ENCODE measurements at regions not wholly inside any gene's neighbourhood (a gene's known extent, or its start where the extent isn't known, plus 50 kb on each side); places are given as distances from the start of the nearest gene placed in this dataset.

GRCh38 chr5:165185716-165186115, 1680.3 kb downstream of the MAT2B start:
- no peak for DNase-seq (ENCODE audit: extremely low read depth, insufficient read length)
- H3K4me3 ChIP-seq (replicated peaks; ENCODE audit: low read depth, low read length): no peak overlapping the region
- no peak for TF ChIP-seq CTCF (IDR thresholded peaks at IDR 0.05; ENCODE audit: insufficient read depth, low read length, poor library complexity, severe bottlenecking)
- H3K36me3 ChIP-seq (ENCODE audit: control insufficient read depth, insufficient read depth, low read length): no peaks in the 10 kb centered on the region
- H3K27me3 ChIP-seq (replicated peaks; ENCODE audit: control insufficient read depth, insufficient read depth, low read length): no peaks in the 10 kb centered on the region

- no peak for DNase-seq (ENCODE audit: extremely low read depth, insufficient read length)
Measured at GRCh38 chr5:165187815-165188214, 1682.4 kb downstream of the MAT2B start.

GRCh38 chr5:165188556-165189175, 1683.2 kb downstream of the MAT2B start:
- Histone ChIP-seq H3K4me3 (replicated peaks; ENCODE audit: low read depth, low read length) (no peak overlapping the region), H3K27me3 (replicated peaks; ENCODE audit: control insufficient read depth, insufficient read depth, low read length) (no peaks in the 10 kb centered on the region), H3K36me3 (ENCODE audit: control insufficient read depth, insufficient read depth, low read length) (no peaks in the 10 kb centered on the region)
- no peak for DNase-seq (ENCODE audit: extremely low read depth, insufficient read length)
- no peak for TF ChIP-seq CTCF (IDR thresholded peaks at IDR 0.05; ENCODE audit: insufficient read depth, low read length, poor library complexity, severe bottlenecking)

More at GRCh38 chr5:165187815-165188214, 1682.4 kb downstream of the MAT2B start:
- TF ChIP-seq CTCF (IDR thresholded peaks at IDR 0.05; ENCODE audit: insufficient read depth, low read length, poor library complexity, severe bottlenecking): no peak
- no peaks in the 10 kb centered on the region for H3K27me3 ChIP-seq (replicated peaks; ENCODE audit: control insufficient read depth, insufficient read depth, low read length)
- H3K4me3 ChIP-seq (replicated peaks; ENCODE audit: low read depth, low read length): no peak overlapping the region
- no peaks in the 10 kb centered on the region for H3K36me3 ChIP-seq (ENCODE audit: control insufficient read depth, insufficient read depth, low read length)

- H3K27me3 ChIP-seq (replicated peaks; ENCODE audit: control insufficient read depth, insufficient read depth, low read length): no peaks in the 10 kb centered on the region
Measured at GRCh38 chr5:165196961-165197360, 1691.5 kb downstream of the MAT2B start.

GRCh38 chr5:165201369-165201768, 1696.0 kb downstream of the MAT2B start:
- Histone ChIP-seq H3K36me3 (ENCODE audit: control insufficient read depth, insufficient read depth, low read length) (no peaks in the 10 kb centered on the region), H3K27me3 (replicated peaks; ENCODE audit: control insufficient read depth, insufficient read depth, low read length) (no peaks in the 10 kb centered on the region), H3K4me3 (replicated peaks; ENCODE audit: low read depth, low read length) (no peak overlapping the region)
- no peak for TF ChIP-seq CTCF (IDR thresholded peaks at IDR 0.05; ENCODE audit: insufficient read depth, low read length, poor library complexity, severe bottlenecking)
- no peak for DNase-seq (ENCODE audit: extremely low read depth, insufficient read length)

More at GRCh38 chr5:165196961-165197360, 1691.5 kb downstream of the MAT2B start:
- no peak for DNase-seq (ENCODE audit: extremely low read depth, insufficient read length)
- Histone ChIP-seq H3K4me3 (replicated peaks; ENCODE audit: low read depth, low read length) (no peak overlapping the region), H3K36me3 (ENCODE audit: control insufficient read depth, insufficient read depth, low read length) (no peaks in the 10 kb centered on the region)
- TF ChIP-seq CTCF (IDR thresholded peaks at IDR 0.05; ENCODE audit: insufficient read depth, low read length, poor library complexity, severe bottlenecking): no peak
